ENCODE measurements at regions not wholly inside any gene's neighbourhood (a gene's known extent, or its start where the extent isn't known, plus 50 kb on each side); places are given as distances from the start of the nearest gene placed in this dataset.
A peak's percentile ranks its signal among the peaks of the same experiment; 100 is the strongest.

GRCh38 chr7:115883629-115884028 lies 146.9 kb downstream of the TFEC start:
- Mint-ChIP-seq H3K9me3 (peaks cover 0 to 1% of the 10 kb centered on the region in 2 donors), H3K4me3 (no peak overlapping the region), H3K36me3 (no peaks in the 10 kb centered on the region), H3K27me3 (no peaks in the 10 kb centered on the region), H3K27ac (no peak overlapping the region), H3K4me1 (no peaks in the 10 kb centered on the region)
- DNase-seq: no peak
- no peak for ATAC-seq (replicated peaks)

DNA sequence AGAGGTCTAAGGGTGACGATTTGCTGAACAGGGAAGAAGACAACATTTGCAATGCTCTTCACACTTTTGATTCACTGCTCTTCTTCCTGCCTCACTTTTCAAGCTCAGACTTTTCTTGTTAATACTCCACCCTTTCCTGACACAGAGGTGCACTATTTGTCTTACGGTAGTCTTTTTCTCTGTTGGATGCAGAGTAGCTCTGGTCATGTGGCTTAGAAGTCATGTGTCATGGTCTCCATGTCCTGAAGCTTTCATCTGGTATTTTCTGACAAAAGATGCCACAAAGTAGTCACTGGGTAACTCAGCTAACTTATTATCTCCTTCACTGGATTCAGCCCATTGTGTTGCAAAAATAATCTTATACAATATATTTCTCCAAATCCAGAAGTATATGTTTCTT lies 149.1 kb downstream of the TFEC start:
- Mint-ChIP-seq H3K4me1 (no peaks in the 10 kb centered on the region), H3K36me3 (no peaks in the 10 kb centered on the region), H3K27me3 (no peaks in the 10 kb centered on the region), H3K27ac (no peak overlapping the region), H3K9me3 (no peaks in the 10 kb centered on the region), H3K4me3 (no peak overlapping the region)
- ATAC-seq (replicated peaks) (no peak), DNase-seq (no peak)

- no peaks in the 10 kb centered on the region for H3K4me1 Mint-ChIP-seq
- H3K36me3 Mint-ChIP-seq: no peaks in the 10 kb centered on the region
- no peak overlapping the region for H3K27ac Mint-ChIP-seq
- H3K9me3 Mint-ChIP-seq: no peaks in the 10 kb centered on the region
- DNase-seq (no peak), ATAC-seq (replicated peaks) (no peak)
- H3K4me3 Mint-ChIP-seq: no peak overlapping the region
- H3K27me3 Mint-ChIP-seq: no peaks in the 10 kb centered on the region
These were observed 151.4 kb downstream of the TFEC start for GRCh38 chr7:115879171-115879570.

DNA sequence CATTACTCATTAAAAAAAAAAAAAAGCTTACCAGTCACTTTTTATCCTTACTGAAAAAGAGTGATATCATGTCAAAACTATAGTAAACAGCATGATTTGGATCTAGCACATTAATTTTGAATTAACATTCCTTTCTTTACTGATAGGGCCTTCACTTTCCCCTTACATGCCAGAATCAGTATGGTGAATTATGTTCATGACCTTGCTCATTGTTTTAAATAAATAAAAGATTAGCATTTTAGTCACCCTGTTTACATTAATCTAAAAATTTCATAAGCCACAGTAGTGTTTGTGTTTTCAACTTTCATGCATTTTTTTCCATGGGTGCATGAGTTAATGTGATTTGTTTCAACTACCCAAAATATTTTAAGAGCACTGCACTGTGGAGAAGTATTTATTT lies 160.8 kb downstream of the TFEC start:
- Mint-ChIP-seq H3K9me3 (no peaks in the 10 kb centered on the region), H3K27ac (no peak overlapping the region)
- no peak for ATAC-seq (replicated peaks)

DNA sequence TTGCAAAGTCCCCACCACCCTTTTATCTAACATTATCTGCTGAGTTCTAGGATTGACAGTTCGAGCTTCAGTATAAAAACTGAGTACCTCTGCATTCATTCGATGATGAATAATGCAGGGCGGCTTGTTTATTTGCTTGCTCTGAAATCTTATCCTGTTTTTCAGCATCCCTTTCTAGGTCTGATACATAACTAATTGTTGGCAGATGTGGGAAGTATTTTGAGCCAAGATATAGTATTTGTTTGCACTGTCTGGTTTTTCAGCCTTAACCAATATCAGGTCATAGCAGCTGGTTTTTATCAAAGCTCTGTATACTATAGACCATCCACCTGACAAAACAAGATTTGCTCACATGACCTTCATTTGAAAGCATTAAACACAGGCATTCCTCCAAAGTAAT lies 161.4 kb downstream of the TFEC start:
- no peaks in the 10 kb centered on the region for H3K9me3 Mint-ChIP-seq
- no peaks in the 10 kb centered on the region for H3K4me1 Mint-ChIP-seq
- no peak overlapping the region for H3K27ac Mint-ChIP-seq
- H3K27me3 Mint-ChIP-seq: peaks cover 0 to 4% of the 10 kb centered on the region in 2 donors
- no peak for ATAC-seq (replicated peaks)
- no peak overlapping the region for H3K4me3 Mint-ChIP-seq
- DNase-seq: no peak
- no peaks in the 10 kb centered on the region for H3K36me3 Mint-ChIP-seq

More for the DNA sequence above, 160.8 kb downstream of the TFEC start:
- Mint-ChIP-seq H3K4me3 (no peak overlapping the region), H3K36me3 (no peaks in the 10 kb centered on the region), H3K4me1 (no peaks in the 10 kb centered on the region), H3K27me3 (peaks cover 0 to 4% of the 10 kb centered on the region in 2 donors)
- DNase-seq: no peak

DNA sequence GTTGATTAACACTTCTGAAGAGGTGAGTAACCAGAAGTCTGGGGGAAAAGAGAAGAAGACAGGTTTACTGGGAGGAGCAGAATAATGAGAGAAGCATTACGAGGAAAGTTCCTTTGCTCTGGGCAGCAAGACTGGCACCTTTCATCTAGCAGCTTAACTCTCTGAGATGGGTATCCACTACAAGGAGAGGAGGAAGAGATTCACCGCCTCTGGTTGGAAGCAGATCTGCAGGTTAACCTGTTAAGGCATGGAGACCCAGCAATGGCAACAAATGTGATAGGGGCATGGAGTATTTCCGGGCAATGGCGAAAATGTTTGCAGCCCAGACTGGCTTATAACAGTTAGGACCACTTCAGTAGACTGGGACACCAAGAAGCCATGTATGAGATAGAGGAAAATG lies 162.2 kb downstream of the TFEC start:
- no peak overlapping the region for H3K4me3 Mint-ChIP-seq
- ATAC-seq (replicated peaks): peak in 1 of 2 donors; percentile 16
- no peaks in the 10 kb centered on the region for H3K36me3 Mint-ChIP-seq
- H3K27me3 Mint-ChIP-seq: peaks cover 0 to 4% of the 10 kb centered on the region in 2 donors
- no peak overlapping the region for H3K27ac Mint-ChIP-seq
- DNase-seq: no peak
- no peaks in the 10 kb centered on the region for H3K4me1 Mint-ChIP-seq
- H3K9me3 Mint-ChIP-seq: no peaks in the 10 kb centered on the region

GRCh38 chr7:115864082-115864481 lies 166.5 kb downstream of the TFEC start:
- Mint-ChIP-seq H3K27me3 (peaks cover 0 to 5% of the 10 kb centered on the region in 2 donors), H3K4me3 (no peak overlapping the region), H3K4me1 (no peaks in the 10 kb centered on the region)

GRCh38 chr7:115851291-115851690 lies 179.3 kb downstream of the TFEC start:
- H3K27me3 Mint-ChIP-seq: no peaks in the 10 kb centered on the region
- H3K4me3 Mint-ChIP-seq: no peak overlapping the region
- H3K9me3 Mint-ChIP-seq: no peaks in the 10 kb centered on the region
- no peak for DNase-seq
- H3K27ac Mint-ChIP-seq: no peak overlapping the region
- no peaks in the 10 kb centered on the region for H3K36me3 Mint-ChIP-seq
- H3K4me1 Mint-ChIP-seq: no peaks in the 10 kb centered on the region
- ATAC-seq (replicated peaks): no peak

More at GRCh38 chr7:115864082-115864481, 166.5 kb downstream of the TFEC start:
- Mint-ChIP-seq H3K36me3 (no peaks in the 10 kb centered on the region), H3K9me3 (no peaks in the 10 kb centered on the region), H3K27ac (no peak overlapping the region)
- no peak for ATAC-seq (replicated peaks)
- DNase-seq: no peak

DNA sequence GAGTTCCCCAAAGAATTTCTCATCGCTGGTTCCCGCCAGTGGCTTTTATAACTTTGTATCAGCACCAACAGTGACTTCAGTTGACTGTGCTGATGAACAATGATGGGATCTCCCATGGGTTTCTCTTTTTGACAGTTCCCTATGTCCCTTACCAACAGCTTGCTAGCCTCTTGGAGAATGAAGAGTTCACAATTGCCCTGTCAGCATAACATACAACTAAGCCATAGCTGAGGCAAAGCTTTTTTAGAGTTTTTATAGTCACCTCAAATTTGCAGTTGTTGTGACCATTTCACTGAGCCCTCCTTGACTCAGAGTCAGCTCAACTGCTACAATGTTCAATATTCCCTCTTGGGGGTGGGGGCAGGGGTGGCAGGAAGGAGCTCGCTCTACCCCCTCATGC lies 179.8 kb downstream of the TFEC start:
- DNase-seq (no peak), ATAC-seq (replicated peaks) (no peak)
- H3K36me3 Mint-ChIP-seq: no peaks in the 10 kb centered on the region
- no peak overlapping the region for H3K4me3 Mint-ChIP-seq
- H3K4me1 Mint-ChIP-seq: no peaks in the 10 kb centered on the region
- no peaks in the 10 kb centered on the region for H3K27me3 Mint-ChIP-seq
- H3K9me3 Mint-ChIP-seq: no peaks in the 10 kb centered on the region
- no peak overlapping the region for H3K27ac Mint-ChIP-seq

GRCh38 chr7:115844857-115845256 lies 185.7 kb downstream of the TFEC start:
- H3K4me1 Mint-ChIP-seq: no peaks in the 10 kb centered on the region
- no peak overlapping the region for H3K4me3 Mint-ChIP-seq
- no peaks in the 10 kb centered on the region for H3K36me3 Mint-ChIP-seq
- DNase-seq: no peak
- H3K27me3 Mint-ChIP-seq: no peaks in the 10 kb centered on the region
- H3K9me3 Mint-ChIP-seq: no peaks in the 10 kb centered on the region
- no peak overlapping the region for H3K27ac Mint-ChIP-seq
- no peak for ATAC-seq (replicated peaks)

DNA sequence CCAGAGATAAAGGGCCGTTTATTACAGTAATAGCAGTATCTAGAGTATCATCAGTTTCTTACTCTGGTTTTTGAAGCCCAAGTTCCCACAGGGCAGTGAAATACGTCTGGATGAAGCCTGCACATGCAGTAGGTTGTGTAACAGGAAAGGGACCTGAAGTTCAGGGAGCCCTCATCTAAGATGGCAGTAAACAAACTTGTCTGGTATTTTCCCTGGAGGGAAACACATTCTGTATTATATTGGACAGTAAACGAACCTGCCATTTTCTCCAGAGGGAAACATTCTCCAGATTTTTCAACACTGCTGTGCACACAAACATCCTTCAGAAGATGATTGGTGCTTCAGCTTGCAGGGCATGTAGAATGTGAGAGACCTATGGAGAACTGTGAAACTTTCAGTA lies 189.9 kb downstream of the TFEC start:
- Mint-ChIP-seq H3K27me3 (no peaks in the 10 kb centered on the region), H3K36me3 (no peaks in the 10 kb centered on the region), H3K27ac (no peak overlapping the region), H3K4me1 (no peaks in the 10 kb centered on the region), H3K9me3 (peaks cover 0 to 3% of the 10 kb centered on the region in 2 donors), H3K4me3 (no peak overlapping the region)
- no peak for ATAC-seq (replicated peaks)
- no peak for DNase-seq

DNA sequence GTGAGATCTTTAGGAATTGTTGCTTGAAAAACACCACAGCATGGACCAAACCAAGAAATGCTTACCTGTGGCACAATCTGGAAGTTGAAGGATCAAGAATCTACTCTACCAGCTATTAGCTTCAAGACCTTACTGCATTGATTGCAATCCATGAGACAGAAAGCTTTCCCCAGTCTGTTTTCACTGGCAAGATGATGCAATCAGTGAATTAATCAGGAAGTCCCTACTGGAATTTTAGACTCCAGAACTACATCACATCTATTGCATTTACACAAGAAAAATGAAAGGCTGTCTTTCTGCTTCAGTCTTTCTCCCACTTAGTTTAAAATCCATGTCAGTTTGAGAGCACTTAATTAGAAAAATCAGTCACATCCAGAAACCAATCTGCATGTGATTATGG lies 191.7 kb downstream of the TFEC start:
- H3K36me3 Mint-ChIP-seq: no peaks in the 10 kb centered on the region

GRCh38 chr7:115831371-115831770 lies 199.2 kb downstream of the TFEC start:
- Mint-ChIP-seq H3K9me3 (no peaks in the 10 kb centered on the region), H3K27ac (no peak overlapping the region), H3K4me1 (no peaks in the 10 kb centered on the region), H3K4me3 (no peak overlapping the region), H3K36me3 (no peaks in the 10 kb centered on the region), H3K27me3 (no peaks in the 10 kb centered on the region)
- no peak for ATAC-seq (replicated peaks)
- DNase-seq: no peak

More for the DNA sequence above, 191.7 kb downstream of the TFEC start:
- no peak for ATAC-seq (replicated peaks)
- Mint-ChIP-seq H3K27me3 (no peaks in the 10 kb centered on the region), H3K27ac (no peak overlapping the region), H3K4me3 (no peak overlapping the region), H3K9me3 (peaks cover 0 to 3% of the 10 kb centered on the region in 2 donors), H3K4me1 (no peaks in the 10 kb centered on the region)
- no peak for DNase-seq

GRCh38 chr7:115827305-115828045 lies 203.1 kb downstream of the TFEC start:
- H3K4me3 Mint-ChIP-seq: no peak overlapping the region
- ATAC-seq (replicated peaks): no peak
- H3K27ac Mint-ChIP-seq: no peak overlapping the region
- no peaks in the 10 kb centered on the region for H3K4me1 Mint-ChIP-seq
- DNase-seq: no peak
- no peaks in the 10 kb centered on the region for H3K9me3 Mint-ChIP-seq
- H3K27me3 Mint-ChIP-seq: no peaks in the 10 kb centered on the region
- H3K36me3 Mint-ChIP-seq: no peaks in the 10 kb centered on the region

DNA sequence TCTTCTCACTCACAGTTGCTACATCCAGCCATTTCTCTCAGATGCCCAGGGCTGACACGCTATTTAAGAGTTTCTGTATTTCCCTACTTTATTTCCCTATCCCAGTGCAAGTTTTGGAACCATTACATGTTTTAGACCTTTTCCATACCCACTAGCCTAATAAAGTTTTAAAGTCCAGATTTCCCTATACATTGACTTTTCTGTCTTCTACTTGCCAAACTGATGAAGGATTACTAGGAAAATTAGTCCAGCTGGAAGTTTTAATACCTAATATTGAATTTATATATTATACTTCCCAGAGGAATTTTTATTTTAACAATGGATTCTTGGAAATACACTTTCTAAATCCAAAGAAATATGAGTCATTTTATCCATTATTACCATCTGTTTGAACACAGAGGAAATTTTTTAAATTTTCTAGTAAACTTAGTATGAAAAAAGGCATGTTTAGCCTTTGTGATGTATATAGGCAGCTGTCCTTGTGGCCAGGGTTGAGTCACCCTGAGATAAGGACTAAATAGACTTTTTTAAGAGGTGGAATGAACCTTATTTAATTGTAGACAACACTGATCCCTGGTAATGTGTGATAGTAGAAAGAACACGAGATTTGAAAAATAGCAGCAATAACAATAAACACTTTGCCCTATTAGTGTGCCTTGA lies 205.0 kb downstream of the TFEC start:
- H3K4me1 Mint-ChIP-seq: no peaks in the 10 kb centered on the region
- H3K36me3 Mint-ChIP-seq: no peaks in the 10 kb centered on the region
- no peak overlapping the region for H3K4me3 Mint-ChIP-seq
- ATAC-seq (replicated peaks): no peak
- DNase-seq: no peak
- no peaks in the 10 kb centered on the region for H3K27me3 Mint-ChIP-seq
- H3K27ac Mint-ChIP-seq: no peak overlapping the region
- H3K9me3 Mint-ChIP-seq: no peaks in the 10 kb centered on the region

All from stimulated activated naive B cell treated with anti-CD40 and anti-IgM and Interleukin-4, amounts not matched to agents 10 μg/mL and 1 μg/mL and 100 μg/mL, for 72 hours (primary cell).